Fibroblast of skin of left biceps (primary cell): ENCODE measurements at regions not wholly inside any gene's neighbourhood (a gene's known extent, or its start where the extent isn't known, plus 50 kb on each side); places are given as distances from the start of the nearest gene placed in this dataset.
A peak's percentile ranks its signal among the peaks of the same experiment; 100 is the strongest.

Source experiments
- DNase-seq, 2 experiments: peaks; one replicate each; pipeline ENCODE4 v3.0.0-alpha.2; 2013; ENCODE audit warnings: low read depth in 2 of 2

GRCh38 chr18:43876748-43877147 is 599.5 kb upstream of the SYT4 start:
- DNase-seq: no peak

GRCh38 chr18:43877616-43878321 is 600.5 kb upstream of the SYT4 start:
- DNase-seq: no peak

DNA sequence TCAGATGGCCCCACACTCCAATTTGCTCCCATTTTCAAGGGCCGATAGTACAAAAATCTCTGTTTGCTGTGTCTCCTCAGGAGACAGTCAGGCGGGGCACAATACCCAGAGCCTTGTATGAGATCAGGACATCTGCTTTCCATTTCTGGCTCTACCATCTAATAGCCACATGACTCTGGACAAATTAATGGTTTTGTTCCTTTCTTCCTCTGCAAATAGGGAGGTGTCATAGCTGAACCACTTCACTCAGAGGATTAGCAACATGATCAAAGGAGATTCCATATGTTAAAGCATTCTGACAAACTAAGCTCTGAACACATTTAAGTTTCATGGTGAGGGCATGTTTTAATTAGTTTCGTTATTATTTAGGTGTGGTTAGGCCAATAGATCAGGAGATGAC is 602.1 kb upstream of the SYT4 start:
- no peak for DNase-seq

DNA sequence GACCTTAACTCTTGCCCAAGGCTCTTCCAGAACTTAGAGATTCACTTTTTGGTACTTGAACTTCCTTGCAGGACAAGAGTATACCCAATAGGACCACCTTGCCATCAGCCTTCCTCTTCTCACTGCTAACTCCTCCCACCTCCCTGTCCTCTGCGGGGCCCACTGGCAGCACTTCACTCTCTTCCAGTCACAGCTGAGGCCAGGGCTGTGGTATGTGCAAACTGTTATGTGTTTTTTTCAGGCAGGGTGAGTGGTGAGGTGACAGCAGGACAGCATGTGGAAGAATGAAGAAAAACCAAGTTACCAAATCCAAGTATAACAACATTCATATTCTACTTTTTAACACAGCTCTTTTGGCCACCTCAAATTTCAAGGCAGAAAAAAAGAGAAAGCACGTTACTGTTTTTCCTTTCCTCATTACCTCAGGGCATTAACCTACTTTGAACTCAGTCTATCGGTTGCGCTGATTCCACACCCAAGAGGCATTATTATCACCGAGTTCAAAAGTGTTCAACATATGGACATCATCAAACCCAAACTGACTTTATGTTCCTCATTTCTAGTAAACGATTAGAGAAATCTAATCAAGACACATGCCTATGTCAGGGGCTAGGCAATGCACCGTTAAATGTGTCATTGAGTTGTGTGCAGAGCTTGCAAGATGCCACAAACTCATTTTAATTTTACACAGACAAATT is 605.2 kb upstream of the SYT4 start:
- no peak for DNase-seq

DNA sequence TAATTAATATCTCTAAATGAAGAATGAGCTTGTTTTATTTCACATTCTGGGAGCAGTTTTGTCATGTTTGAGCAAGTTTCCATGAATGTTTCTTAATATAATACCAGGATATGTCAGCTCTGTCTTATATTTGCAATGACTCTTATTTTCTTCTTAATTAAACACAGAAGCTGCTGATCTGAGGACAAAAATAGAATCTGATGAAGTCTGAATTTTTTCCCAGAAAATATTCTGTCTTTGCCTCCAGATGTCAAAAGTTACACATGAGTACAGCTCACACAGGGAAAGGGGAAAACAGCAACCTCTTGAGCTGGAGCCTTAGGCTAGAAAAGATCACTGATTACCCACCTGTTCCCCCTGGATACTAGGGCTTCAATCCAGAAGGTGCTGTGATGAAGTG is 606.6 kb upstream of the SYT4 start:
- no peak for DNase-seq

GRCh38 chr18:43886341-43886740 is 609.1 kb upstream of the SYT4 start:
- DNase-seq: no peak

DNA sequence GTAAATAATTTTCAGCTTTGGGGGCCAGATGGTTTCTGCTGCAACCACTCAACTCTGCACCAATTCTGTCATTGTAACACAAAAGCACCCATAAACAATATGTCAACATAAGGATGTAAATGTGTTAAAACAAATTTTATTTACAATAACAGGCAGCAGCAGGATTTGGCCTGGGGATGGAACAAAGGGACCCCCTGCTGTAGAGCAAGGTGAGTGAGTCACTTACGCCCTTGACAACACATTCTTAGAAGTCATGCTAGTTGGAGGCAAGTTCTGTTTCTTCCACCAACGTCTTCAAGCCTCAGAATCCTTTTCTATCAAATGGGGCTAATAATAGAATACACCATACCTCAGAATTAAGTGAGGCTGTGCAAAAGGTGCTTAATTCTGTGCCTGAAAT is 610.2 kb upstream of the SYT4 start:
- no peak for DNase-seq

DNA sequence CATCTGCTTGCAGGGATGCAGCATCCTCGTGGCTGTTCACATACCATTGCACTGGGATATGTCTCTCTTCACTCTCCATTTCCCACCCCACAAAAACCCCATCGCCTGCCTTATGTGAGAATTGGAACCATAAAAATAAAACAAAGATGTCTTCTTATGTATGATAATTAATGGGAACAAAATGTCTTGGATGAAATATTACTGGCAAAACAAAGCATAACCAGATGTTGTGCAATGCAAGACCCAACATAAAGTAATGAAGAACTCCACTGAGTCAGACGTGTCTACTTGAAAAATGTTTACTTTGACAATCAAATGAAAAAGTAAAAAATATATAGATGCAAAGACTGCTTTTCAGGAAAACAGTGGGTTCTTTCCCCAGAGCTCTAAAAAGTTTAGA is 611.3 kb upstream of the SYT4 start:
- no peak for DNase-seq

- peak; percentile 93 to 95 for DNase-seq
Observed at GRCh38 chr18:43893001-43893637, 615.8 kb upstream of the SYT4 start.

DNA sequence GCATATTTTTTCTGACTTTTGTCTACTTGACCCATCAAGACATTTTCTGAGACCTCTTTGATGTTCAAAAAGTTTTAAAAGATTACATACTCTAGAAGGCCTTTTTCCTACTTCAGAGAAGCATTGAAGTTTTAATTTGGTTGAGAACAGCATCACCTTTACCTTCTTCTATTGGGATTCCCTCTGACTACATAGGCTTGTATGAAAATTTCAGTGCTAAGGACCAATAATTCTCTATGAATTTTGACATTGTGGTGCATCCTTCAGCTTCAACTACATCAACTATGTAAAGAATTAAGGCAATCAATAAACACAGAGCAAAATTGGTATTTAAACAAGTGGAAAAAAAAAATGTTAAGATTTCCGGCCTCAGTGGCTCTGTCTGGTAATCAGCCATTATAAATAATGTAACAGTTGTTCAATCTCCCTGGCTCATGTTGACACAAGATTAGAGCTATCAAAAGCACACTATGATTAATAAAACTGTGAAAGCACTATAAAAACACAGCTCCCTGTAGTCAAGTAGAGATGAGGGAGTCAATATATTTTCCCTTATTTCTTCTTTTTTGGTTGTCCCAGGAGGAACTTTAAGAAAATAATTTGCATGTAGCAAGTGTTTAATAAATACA is 627.0 kb upstream of the SYT4 start:
- DNase-seq: no peak

- no peak for DNase-seq
Observed at GRCh38 chr18:43914018-43914417, 636.7 kb upstream of the SYT4 start.

GRCh38 chr18:43916984-43917383 is 639.7 kb upstream of the SYT4 start:
- no peak for DNase-seq

DNA sequence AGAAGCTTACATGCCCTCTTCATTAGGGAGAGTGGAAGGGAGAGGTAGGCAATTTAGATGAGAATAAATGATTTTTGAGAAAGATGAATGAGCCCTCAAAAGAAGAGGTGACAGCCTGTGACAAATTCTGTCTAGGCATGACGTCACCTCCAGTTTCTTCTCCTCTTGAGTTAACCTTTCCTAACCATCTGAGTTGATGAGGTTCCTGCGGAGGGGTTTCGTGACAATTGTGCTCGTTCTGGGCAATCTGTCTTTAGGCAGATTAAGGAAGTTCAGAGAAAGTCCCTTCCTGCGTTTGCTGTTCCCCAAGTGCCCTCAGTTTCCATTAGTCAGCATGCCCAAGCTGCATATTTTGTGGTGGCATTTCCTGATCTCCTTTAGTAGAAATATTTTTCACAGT is 640.2 kb upstream of the SYT4 start:
- DNase-seq: no peak

DNA sequence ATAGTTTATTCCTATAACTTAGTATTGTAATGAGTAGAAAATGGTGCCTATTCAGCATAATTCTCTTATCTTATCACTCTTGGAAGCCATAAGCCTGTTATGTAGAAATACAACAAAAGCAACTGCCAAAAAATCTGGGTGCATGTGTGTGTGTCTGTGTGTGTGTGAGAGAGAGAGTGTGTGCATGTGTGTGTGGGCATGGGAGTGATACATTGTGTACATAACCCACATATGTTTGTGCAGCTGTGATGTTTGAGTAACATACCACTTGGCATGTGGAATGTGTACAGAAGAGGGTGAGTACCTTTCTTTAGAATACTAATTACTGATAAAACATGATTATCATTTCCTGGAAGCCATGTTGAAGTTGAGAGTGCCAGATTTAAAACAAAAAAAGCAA is 642.3 kb upstream of the SYT4 start:
- no peak for DNase-seq

DNA sequence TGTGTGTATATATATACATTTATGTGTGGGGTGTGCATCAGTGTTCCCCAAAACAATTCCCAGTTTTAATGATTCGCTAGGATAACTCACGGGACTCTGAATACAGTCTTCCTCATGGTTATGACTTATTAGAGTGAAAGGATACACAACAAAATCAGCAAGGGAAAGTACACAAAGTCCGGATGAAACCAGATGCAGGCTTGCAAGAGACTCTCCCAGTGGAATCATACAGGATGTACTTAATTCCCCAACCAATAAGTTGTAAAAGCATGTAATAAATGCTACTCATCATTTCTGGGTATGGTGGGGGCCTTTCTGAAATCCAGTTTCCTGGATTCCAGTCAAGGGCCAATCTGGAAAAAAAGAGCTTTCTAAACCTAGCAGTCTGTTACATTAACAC is 654.1 kb upstream of the SYT4 start:
- DNase-seq: no peak

DNA sequence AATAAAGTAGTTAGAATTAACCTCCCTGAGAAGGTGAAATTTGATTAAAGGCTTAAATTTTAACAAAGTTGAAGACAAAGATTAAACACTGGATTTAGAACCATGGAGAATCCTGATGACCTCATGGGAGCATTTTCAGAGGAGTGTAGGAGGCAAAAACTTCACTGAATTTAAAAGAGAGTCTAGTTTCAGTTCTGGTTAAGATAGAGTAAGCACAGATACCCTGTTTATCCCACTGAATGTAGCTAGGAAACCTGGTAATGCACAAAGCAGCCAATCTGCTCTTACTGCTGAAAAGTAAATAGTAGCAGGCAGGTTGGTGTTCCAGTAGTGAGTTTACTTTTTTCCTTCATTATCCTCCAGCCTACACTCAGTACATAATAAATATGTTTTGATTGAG is 654.9 kb upstream of the SYT4 start:
- no peak for DNase-seq

DNA sequence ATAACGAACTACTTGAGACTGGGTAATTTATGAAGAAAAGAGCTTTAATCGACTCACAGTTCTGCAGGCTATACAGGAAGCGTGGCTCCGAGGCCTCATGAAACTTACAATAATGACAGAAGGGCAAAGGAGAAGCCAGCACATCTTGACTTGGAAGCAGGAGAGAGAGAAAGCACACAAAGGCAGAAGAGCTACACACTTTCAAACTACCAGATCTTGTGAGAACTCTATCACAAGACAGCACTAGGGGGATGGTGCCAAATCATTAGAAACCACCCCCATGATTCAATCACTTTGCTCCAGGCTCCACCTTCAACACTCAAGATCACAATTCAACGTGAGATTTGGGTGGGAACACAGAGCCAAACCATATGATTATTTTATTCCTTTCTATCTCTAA is 655.9 kb upstream of the SYT4 start:
- DNase-seq: no peak

DNA sequence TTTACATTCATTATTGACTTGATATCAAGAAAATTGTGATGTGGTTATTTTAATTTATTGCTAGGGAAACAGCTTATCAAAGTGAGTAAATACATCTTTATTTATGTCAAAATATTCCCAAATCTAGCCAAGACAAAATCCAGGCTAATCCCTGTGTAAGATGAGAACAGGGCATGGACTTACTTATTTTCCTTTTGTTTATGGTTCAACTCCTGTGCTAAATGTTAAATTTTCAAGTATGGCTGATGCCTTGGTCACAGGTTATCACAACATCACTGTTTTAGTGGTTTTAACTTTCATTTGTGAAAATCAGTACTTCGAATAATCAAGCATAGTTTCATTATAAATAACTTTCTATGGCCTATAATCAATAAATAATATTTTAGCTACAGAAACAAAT is 657.0 kb upstream of the SYT4 start:
- DNase-seq: no peak

DNA sequence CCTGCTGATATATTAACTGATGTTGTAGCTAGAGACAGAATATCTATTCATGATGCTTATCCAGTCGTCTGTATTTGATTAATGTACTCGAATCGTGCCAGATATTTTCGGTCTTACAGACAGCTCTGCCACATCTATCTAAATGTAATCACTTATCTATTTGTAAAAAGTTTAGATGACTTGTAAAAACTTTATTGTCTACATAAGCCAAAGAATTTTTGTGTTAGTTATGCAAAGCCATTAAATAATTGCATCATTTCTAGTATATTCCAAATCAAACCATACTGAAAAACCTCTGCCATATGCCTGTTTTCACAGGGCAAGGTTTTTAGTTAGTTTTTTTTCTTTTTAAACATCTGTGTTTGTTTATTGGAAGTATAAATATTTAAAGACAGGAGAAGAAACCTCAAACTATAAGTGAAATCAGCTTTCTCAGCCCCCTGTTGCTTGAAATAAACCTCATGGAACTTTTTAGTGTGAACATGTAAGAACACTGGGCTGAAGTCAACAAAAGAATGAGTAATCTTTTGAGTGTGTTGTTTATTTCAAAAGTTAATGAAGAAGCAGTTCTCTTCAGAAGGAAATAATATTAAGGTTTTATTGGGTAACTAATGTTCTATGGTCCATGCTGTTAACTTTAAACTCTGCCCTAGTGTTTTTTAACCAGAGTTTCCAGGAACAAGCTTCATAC is 657.6 kb upstream of the SYT4 start:
- DNase-seq: peak; percentile 86 to 87

DNA sequence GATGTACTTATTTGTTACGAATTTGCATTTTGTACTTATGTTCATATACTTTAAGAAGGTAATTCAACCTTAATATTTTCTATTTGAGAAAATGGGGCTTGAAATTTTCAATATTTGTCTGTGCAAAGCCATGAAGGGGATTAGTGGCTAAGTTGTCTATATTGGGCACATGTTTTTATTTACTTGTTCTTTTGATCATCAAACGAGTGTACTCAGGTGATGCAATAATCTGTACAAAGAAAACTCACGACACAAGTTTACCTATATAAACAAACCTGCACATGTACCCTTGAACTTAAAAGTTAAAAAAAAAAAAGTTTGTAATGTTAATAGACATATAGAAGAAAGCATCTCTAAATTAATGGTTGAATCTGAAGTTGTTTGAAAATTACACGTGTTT is 658.9 kb upstream of the SYT4 start:
- DNase-seq: no peak

DNA sequence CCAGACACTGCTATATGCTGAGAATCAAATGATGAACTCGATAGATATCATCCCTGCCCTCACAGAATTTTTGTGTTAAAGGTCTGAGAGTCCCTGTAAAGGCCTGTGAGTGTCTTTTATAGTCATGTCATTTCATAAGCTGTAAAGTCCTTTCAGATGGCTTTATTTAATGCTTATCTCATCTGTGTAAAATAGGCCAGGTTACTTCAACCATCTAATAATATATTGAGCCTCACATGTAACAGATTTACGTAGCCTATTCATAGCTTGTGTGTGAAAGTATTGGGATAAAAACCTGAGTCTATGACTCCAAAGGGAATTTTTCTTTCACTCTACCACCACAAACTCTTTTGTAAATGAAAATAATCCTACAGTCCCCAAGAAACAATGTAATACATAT is 672.0 kb upstream of the SYT4 start:
- no peak for DNase-seq

DNA sequence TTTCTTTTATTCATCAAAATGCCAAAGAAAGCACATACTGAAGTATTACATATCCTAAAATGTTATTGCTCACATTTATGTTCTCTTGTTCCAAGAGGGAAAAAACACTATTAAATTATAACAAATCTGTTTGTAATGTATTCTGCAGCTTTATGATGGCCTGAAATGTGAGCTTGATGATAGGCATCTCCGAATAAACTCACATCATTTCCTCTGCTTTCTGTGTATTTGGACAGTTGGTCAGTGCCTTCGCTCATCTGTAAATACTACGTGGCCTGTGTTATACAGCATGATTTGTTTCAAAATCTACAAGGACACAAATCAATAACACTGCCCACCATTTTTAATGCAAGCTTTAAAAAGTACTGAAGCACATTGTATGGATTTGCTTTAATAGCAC is 672.8 kb upstream of the SYT4 start:
- DNase-seq: no peak
